H9 (cell line): ENCODE measurements at regions not wholly inside any gene's neighbourhood (a gene's known extent, or its start where the extent isn't known, plus 50 kb on each side); places are given as distances from the start of the nearest gene placed in this dataset.

ENCODE experiments used
- DNase-seq: peaks from one replicate; pipeline ENCODE4 v3.0.0-alpha.2; 2017
- H2AFZ ChIP-seq: one replicate; pipeline ENCODE4 v1.6.1; 2013; ENCODE audit warnings: mild to moderate bottlenecking, low read length, control low read depth, moderate library complexity
- H2AK5ac ChIP-seq: 2 replicates; pipeline ENCODE4 v1.6.1; 2013; ENCODE audit warnings: low read length, control low read depth, mixed read lengths; ENCODE audit not compliant: insufficient read length
- H2BK120ac ChIP-seq: one replicate; pipeline ENCODE4 v1.6.1; 2013; ENCODE audit warnings: low read depth, mild to moderate bottlenecking, low read length, control low read depth, inconsistent platforms; ENCODE audit not compliant: poor library complexity, severe bottlenecking
- H2BK12ac ChIP-seq: 2 replicates; pipeline ENCODE4 v1.6.1; 2013; ENCODE audit warnings: low read length, control low read depth, mixed read lengths, low read depth; ENCODE audit not compliant: insufficient read length
- H2BK15ac ChIP-seq: 2 replicates; pipeline ENCODE4 v1.6.1; 2013; ENCODE audit warnings: low read depth, low read length, control low read depth
- H2BK20ac ChIP-seq: one replicate; pipeline ENCODE4 v1.6.1; 2013; ENCODE audit warnings: low read depth, mild to moderate bottlenecking, low read length, control low read depth, inconsistent platforms; ENCODE audit not compliant: poor library complexity, severe bottlenecking
- H2BK5ac ChIP-seq: 2 replicates; pipeline ENCODE4 v1.6.1; 2013; ENCODE audit warnings: low read length, control low read depth, mixed read lengths; ENCODE audit not compliant: insufficient read length
- H3K14ac ChIP-seq: 2 replicates; pipeline ENCODE4 v1.6.1; 2013; ENCODE audit warnings: low read length, control low read depth; ENCODE audit not compliant: insufficient read depth
- H3K18ac ChIP-seq: 2 replicates; pipeline ENCODE4 v1.6.1; 2013; ENCODE audit warnings: low read depth, mild to moderate bottlenecking, mixed read lengths, low read length, control low read depth; ENCODE audit not compliant: insufficient read length
- H3K23ac ChIP-seq: 2 replicates; pipeline ENCODE4 v1.6.1; 2013; ENCODE audit warnings: low read length, control low read depth, mixed read lengths, low read depth; ENCODE audit not compliant: insufficient read length
- H3K23me2 ChIP-seq: 2 replicates; pipeline ENCODE4 v1.6.1; 2013; ENCODE audit warnings: low read depth, mild to moderate bottlenecking, mixed read lengths, low read length, control low read depth; ENCODE audit not compliant: insufficient read length, poor library complexity, severe bottlenecking
- H3K27ac ChIP-seq: 2 replicates; pipeline ENCODE4 v1.5.1; 2013; ENCODE audit warnings: low read length, control low read depth, mixed read lengths, low read depth; ENCODE audit not compliant: insufficient read length
- H3K27me3 ChIP-seq: 2 replicates; pipeline ENCODE4 v1.6.1; 2013; ENCODE audit warnings: low read length, control low read depth, inconsistent platforms; ENCODE audit not compliant: insufficient read depth
- H3K4ac ChIP-seq: 2 replicates; pipeline ENCODE4 v1.6.1; 2013; ENCODE audit warnings: low read depth, mild to moderate bottlenecking, control low read depth, inconsistent platforms, low read length, moderate library complexity
- H3K4me1 ChIP-seq: 2 replicates; pipeline ENCODE4 v1.6.1; 2013; ENCODE audit warnings: low read length, control low read depth, inconsistent platforms; ENCODE audit not compliant: insufficient read depth
- H3K4me2 ChIP-seq: 2 replicates; pipeline ENCODE4 v1.6.1; 2013; ENCODE audit warnings: low read length, control low read depth, mixed read lengths; ENCODE audit not compliant: insufficient read length, insufficient read depth
- H3K56ac ChIP-seq: 2 replicates; pipeline ENCODE4 v1.6.1; 2013; ENCODE audit warnings: low read depth, mild to moderate bottlenecking, mixed read lengths, low read length, control low read depth; ENCODE audit not compliant: insufficient read length
- H3K79me1 ChIP-seq: 2 replicates; pipeline ENCODE4 v1.6.1; 2013; ENCODE audit warnings: low read depth, mild to moderate bottlenecking, moderate library complexity, low read length, control low read depth, inconsistent platforms; ENCODE audit not compliant: insufficient read depth, poor library complexity, severe bottlenecking
- H3K79me2 ChIP-seq: 2 replicates; pipeline ENCODE4 v1.6.1; 2013; ENCODE audit warnings: low read length, control low read depth, inconsistent platforms; ENCODE audit not compliant: insufficient read depth
- H3K9ac ChIP-seq: 2 replicates; pipeline ENCODE4 v1.6.1; 2013; ENCODE audit warnings: low read length, control low read depth, mixed read lengths; ENCODE audit not compliant: insufficient read length; ENCODE audit errors: extremely low read depth
- H3K9me3 ChIP-seq: one replicate; pipeline ENCODE4 v1.6.1; 2013; ENCODE audit warnings: low read depth, low read length, inconsistent platforms; ENCODE audit not compliant: control insufficient read depth
- H3T11ph ChIP-seq: one replicate; pipeline ENCODE4 v1.6.1; 2013; ENCODE audit warnings: mild to moderate bottlenecking, low read length, control low read depth, inconsistent platforms
- H4K20me1 ChIP-seq: one replicate; pipeline ENCODE4 v1.6.1; 2013; ENCODE audit not compliant: control insufficient read depth, insufficient read length, insufficient read depth
- H4K5ac ChIP-seq: 2 replicates; pipeline ENCODE4 v1.6.1; 2013; ENCODE audit warnings: low read depth, mild to moderate bottlenecking, mixed read lengths, low read length, control low read depth; ENCODE audit not compliant: insufficient read length
- H4K8ac ChIP-seq: replicated peaks from 2 replicates; pipeline ENCODE4 v1.6.1; 2013; ENCODE audit warnings: low read length, control low read depth, mixed read lengths, low read depth; ENCODE audit not compliant: insufficient read length
- H4K91ac ChIP-seq: 2 replicates; pipeline ENCODE4 v1.6.1; 2013; ENCODE audit warnings: low read depth, mild to moderate bottlenecking, moderate library complexity, mixed read lengths, low read length, control low read depth; ENCODE audit not compliant: insufficient read length
- H3K27ac Mint-ChIP-seq, 3 experiments: 2 replicates in 2 of 3; 3 replicates in 1 of 3; pipeline ENCODE4 v1.8.0; 2020 to 2021; ENCODE audit warnings: mixed read lengths in 3 of 3, mild to moderate bottlenecking in 1 of 3, moderate library complexity in 1 of 3
- H3K27me3 Mint-ChIP-seq: 2 replicates; pipeline ENCODE4 v1.8.0; 2021; ENCODE audit warnings: low read depth, mild to moderate bottlenecking, moderate library complexity, mixed read lengths
- H3K36me3 Mint-ChIP-seq, 3 experiments: 2 replicates in 2 of 3; 3 replicates in 1 of 3; pipeline ENCODE4 v1.8.0; 2020 to 2021; ENCODE audit warnings: low read depth in 3 of 3, mixed read lengths in 3 of 3; ENCODE audit not compliant: insufficient read depth in 1 of 3
- H3K4me1 Mint-ChIP-seq, 2 experiments: 2 replicates each; pipeline ENCODE4 v1.8.0; 2020; ENCODE audit warnings: mixed read lengths in 2 of 2
- H3K4me3 Mint-ChIP-seq, 2 experiments: 2 replicates in 1 of 2; 3 replicates in 1 of 2; pipeline ENCODE4 v1.8.0; 2020 to 2021; ENCODE audit warnings: mild to moderate bottlenecking in 2 of 2, mixed read lengths in 2 of 2, moderate library complexity in 1 of 2
- H3K9me3 Mint-ChIP-seq, 2 experiments: 2 replicates in 1 of 2; 3 replicates in 1 of 2; pipeline ENCODE4 v1.8.0; 2020; ENCODE audit warnings: mild to moderate bottlenecking in 2 of 2, mixed read lengths in 2 of 2, moderate library complexity in 1 of 2
- CTCF ChIP-seq: fragments of 200-600 bp; sonication (generic); conservative IDR thresholded peaks from 3 replicates; pipeline ENCODE4 v1.8.0; 2021; ENCODE audit warnings: antibody characterized with exemption, mild to moderate bottlenecking
- WGBS: extraction: QIAGEN DNeasy Blood & Tissue Kit; methylation state at CpG from one replicate; pipeline ENCODE4 v1.1.7; 2013; ENCODE audit warnings: missing lambda C conversion rate, low lambda C conversion rate, mixed read lengths; ENCODE audit not compliant: insufficient read length; ENCODE audit errors: extremely low coverage; 5-methylcytosine and 5-hydroxymethylcytosine counted together

DNA sequence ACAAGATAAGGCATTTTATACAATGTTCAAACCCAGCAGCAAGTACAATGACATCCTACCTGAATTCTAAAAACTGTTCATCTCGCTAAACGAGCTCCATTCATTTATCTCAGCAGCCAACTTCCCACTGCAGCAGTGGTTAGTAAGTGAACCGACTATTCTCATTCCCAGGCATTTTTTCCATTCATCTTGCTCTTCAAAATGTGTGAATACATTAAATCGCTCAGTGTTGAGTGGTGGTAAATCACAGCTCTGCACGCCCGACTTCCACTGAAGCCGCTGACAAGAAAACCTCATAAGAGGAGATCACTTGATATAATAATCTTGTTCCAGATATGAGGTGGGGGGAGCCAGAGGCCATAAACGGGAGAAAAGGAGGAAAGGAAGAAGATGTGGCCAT lies 746.2 kb upstream of the USP15 start:
- no peaks in the 10 kb centered on the region for H3K27me3 ChIP-seq
- no peaks in the 10 kb centered on the region for H3K36me3 Mint-ChIP-seq
- no peak overlapping the region for H2BK5ac ChIP-seq
- H2BK20ac ChIP-seq: no peak overlapping the region
- no peak overlapping the region for H4K8ac ChIP-seq
- no peak overlapping the region for H2AK5ac ChIP-seq
- TF ChIP-seq CTCF: no peak
- H3K18ac ChIP-seq: no peak overlapping the region
- H4K20me1 ChIP-seq: no peaks in the 10 kb centered on the region
- H2BK120ac ChIP-seq: no peak overlapping the region
- no peak overlapping the region for H2BK12ac ChIP-seq
- H3K14ac ChIP-seq: no peak overlapping the region
- no peak overlapping the region for H3T11ph ChIP-seq
- no CpG with 5 or more reads among the region's 8 CpGs for whole genome bisulfite sequencing
- no peaks in the 10 kb centered on the region for H3K9me3 ChIP-seq
- no peaks in the 10 kb centered on the region for H3K9me3 Mint-ChIP-seq
- no peaks in the 10 kb centered on the region for H3K79me1 ChIP-seq
- no peaks in the 10 kb centered on the region for H3K79me2 ChIP-seq
- H3K4ac ChIP-seq: no peak overlapping the region
- H3K4me1 Mint-ChIP-seq: peaks cover 4% of the 10 kb centered on the region in 2 experiments; a peak in 2 of 4 replicates
- H3K27me3 Mint-ChIP-seq: no peaks in the 10 kb centered on the region; the same call in 1 of the 2 replicates
- no peaks in the 10 kb centered on the region for H3K4me1 ChIP-seq
- H3K27ac ChIP-seq: no peak overlapping the region
- no peak overlapping the region for H3K4me3 Mint-ChIP-seq
- H4K5ac ChIP-seq: no peak overlapping the region
- no peak for DNase-seq
- no peak overlapping the region for H3K56ac ChIP-seq
- H3K4me2 ChIP-seq: no peak overlapping the region
- no peak overlapping the region for H2AFZ ChIP-seq
- no peak overlapping the region for H3K27ac Mint-ChIP-seq
- H3K23me2 ChIP-seq: no peaks in the 10 kb centered on the region
- H3K23ac ChIP-seq: no peak overlapping the region
- no peak overlapping the region for H4K91ac ChIP-seq
- H2BK15ac ChIP-seq: no peak overlapping the region
- no peak overlapping the region for H3K9ac ChIP-seq
